HEK293T (cell line): ENCODE measurements at regions not wholly inside any gene's neighbourhood (a gene's known extent, or its start where the extent isn't known, plus 50 kb on each side); places are given as distances from the start of the nearest gene placed in this dataset.

Experiments used
- FOXA1 ChIP-seq: fragments of 450-650 bp; IDR thresholded peaks from 2 replicates; pipeline ENCODE4 v1.6.1; 2016; ENCODE audit warnings: mild to moderate bottlenecking
- FOXM1 ChIP-seq: fragments of 450-650 bp; IDR thresholded peaks from 2 replicates; pipeline ENCODE4 v1.6.1; 2017; ENCODE audit warnings: mild to moderate bottlenecking, borderline replicate concordance
- PKNOX1 ChIP-seq: fragments of 450-650 bp; IDR thresholded peaks from 2 replicates; pipeline ENCODE4 v1.6.1; 2016
- SUZ12 ChIP-seq: fragments of 450-650 bp; IDR thresholded peaks from 2 replicates; pipeline ENCODE4 v1.6.1; 2016; ENCODE audit warnings: mild to moderate bottlenecking
- ZNF384 ChIP-seq: fragments of 450-650 bp; IDR thresholded peaks from 2 replicates; pipeline ENCODE4 v1.6.1; 2016

GRCh38 chr9:1513105-1513504 is 462.9 kb downstream of the DMRT2 start:
- TF ChIP-seq FOXM1 (no peak), FOXA1 (no peak), SUZ12 (no peak), ZNF384 (no peak), PKNOX1 (no peak)
